GM12865 (cell line): ENCODE measurements at regions not wholly inside any gene's neighbourhood (a gene's known extent, or its start where the extent isn't known, plus 50 kb on each side); places are given as distances from the start of the nearest gene placed in this dataset.

ENCODE experiments used
- DNase-seq: peaks from one replicate; pipeline ENCODE4 v3.0.0; 2010; ENCODE audit warnings: low read depth
- H3K4me3 ChIP-seq: 2 replicates; pipeline ENCODE4 v1.5.1; 2011; ENCODE audit warnings: mild to moderate bottlenecking, low read depth, low read length, control low read depth
- TF ChIP-seq, protein P1 (sequence below): IDR thresholded peaks from 2 replicates; pipeline ENCODE4 v1.5.1; 2011; ENCODE audit warnings: low read length, control low read depth, low read depth, inconsistent platforms; ENCODE audit not compliant: insufficient read depth; ENCODE audit errors: missing control alignments

DNA sequence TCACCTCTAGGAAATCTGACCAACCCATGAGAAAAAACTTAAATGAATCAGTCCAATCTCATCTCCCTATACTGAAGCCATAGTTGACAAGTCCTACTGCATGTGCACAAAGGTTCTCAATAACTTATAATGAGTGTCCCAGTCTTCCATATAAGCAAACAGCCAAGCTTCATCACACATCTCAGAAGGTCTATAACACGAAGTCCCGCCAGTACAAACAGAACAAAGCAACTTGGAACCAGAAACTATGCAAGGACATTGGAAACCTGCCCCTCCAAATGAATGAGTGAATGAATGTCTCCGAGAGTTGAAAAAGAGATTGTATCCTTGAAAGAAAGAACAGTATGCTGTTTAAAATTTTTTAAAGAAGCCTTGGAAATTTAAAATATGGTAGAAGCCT, 53.6 kb upstream of the IPO9 start:
- DNase-seq: no peak
- no peak overlapping the region for H3K4me3 ChIP-seq
- TF ChIP-seq, protein P1, sequence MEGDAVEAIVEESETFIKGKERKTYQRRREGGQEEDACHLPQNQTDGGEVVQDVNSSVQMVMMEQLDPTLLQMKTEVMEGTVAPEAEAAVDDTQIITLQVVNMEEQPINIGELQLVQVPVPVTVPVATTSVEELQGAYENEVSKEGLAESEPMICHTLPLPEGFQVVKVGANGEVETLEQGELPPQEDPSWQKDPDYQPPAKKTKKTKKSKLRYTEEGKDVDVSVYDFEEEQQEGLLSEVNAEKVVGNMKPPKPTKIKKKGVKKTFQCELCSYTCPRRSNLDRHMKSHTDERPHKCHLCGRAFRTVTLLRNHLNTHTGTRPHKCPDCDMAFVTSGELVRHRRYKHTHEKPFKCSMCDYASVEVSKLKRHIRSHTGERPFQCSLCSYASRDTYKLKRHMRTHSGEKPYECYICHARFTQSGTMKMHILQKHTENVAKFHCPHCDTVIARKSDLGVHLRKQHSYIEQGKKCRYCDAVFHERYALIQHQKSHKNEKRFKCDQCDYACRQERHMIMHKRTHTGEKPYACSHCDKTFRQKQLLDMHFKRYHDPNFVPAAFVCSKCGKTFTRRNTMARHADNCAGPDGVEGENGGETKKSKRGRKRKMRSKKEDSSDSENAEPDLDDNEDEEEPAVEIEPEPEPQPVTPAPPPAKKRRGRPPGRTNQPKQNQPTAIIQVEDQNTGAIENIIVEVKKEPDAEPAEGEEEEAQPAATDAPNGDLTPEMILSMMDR: no peak

DNA sequence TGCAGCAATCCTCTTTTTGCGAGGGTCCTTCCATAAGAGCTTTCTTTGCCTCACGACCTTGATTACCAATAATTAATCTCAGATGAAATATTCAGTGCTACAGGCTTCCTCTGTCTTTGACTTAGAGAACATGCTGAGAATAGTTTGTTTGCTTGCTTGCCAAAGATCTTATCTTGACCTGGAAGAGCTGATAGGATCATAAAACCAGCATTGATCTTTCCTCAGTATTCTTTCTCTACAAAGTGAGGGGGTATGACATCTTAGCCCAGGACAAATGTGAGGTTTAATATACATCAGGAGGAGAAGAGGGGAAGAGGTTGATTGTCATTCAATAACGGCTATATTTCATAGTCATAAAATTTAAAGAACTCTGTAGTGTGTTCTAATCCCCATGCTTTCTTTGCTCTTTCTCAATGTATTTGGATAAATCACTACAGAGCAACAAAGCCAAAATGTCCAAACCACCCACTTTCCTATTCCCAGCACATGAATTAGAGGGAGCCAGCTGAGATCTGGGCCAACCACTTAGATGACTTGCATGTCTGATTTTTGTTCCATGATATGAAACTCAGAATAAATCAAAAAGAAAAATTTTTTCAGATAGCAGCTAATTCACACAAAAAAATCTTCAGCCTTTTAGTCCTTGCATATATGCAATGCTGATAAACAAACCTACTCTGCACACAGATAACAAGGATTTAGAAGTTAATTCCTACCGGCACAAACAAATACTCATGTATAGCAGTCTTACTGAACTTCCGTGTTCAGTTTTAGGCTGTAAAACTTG, 50.5 kb upstream of the IPO9 start:
- TF ChIP-seq, protein P1: no peak
- DNase-seq: no peak
- H3K4me3 ChIP-seq: no peak overlapping the region
